HG02610 (cell line): ENCODE measurements at regions not wholly inside any gene's neighbourhood (a gene's known extent, or its start where the extent isn't known, plus 50 kb on each side); places are given as distances from the start of the nearest gene placed in this dataset.

Source experiments
- ATAC-seq: cut with Tn5 transposase; IDR thresholded peaks from one replicate; pipeline ENCODE4 v1.9.1; 2021; ENCODE audit warnings: mild to moderate bottlenecking, moderate library complexity; ENCODE audit not compliant: unreplicated experiment

- ATAC-seq = no peak
Measured at GRCh38 chr2:211055438-211055837, 499.0 kb downstream of the CPS1 start.

GRCh38 chr2:211061612-211062296, 505.4 kb downstream of the CPS1 start:
- no peak for ATAC-seq

DNA sequence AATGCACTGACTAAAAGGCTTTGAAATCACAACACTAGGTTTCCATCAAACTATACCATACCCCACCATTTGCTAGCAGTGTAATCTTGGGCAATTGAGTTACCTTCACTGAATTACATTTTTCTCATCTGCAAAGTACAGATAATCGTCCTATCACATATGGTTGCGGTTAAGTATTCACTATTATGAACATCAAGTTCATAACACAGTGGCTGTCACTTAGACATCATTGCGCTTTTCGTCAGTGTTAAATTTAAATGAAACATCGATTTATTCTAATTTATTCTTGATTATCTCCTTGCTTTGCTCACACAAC, 505.9 kb downstream of the CPS1 start:
- no peak for ATAC-seq

DNA sequence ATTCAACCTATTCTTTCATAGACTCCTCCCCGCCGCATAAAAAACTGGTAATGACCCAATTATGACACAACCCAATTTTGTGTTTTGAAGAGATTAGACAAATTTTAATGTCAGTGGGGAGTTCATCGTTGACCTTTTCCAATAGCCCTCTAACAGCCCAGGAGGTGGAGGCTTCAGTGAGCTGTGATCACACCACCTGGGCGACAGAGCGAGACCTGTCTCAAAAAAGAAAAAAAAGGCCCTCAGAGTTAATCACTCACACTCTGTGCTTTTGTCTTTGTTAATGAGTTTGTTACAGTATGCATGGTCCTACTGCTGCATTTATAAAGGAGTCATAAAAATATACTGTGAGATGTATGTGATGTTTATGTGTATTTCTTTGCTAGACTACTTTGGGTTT, 510.6 kb downstream of the CPS1 start:
- ATAC-seq = no peak

GRCh38 chr2:211068108-211068780, 511.8 kb downstream of the CPS1 start:
- ATAC-seq = no peak

DNA sequence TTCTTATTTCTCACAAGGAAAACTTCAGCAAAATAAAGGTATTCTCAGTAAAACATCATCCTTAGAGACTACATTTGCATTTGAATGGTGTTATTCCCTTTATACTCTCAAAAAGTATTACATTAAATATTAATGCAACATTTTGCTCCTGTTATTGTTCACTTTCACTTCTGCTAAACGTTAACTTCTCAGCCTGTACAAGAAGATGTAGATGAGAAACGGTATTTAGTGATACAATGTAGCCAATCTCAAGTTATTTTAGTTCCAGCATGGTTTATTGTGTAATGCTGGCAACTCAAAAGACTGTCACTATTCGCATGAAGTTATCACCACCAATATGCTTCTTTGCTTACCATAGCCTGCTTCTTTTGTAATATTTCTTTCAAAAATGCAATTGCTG, 514.1 kb downstream of the CPS1 start:
- ATAC-seq = no peak

DNA sequence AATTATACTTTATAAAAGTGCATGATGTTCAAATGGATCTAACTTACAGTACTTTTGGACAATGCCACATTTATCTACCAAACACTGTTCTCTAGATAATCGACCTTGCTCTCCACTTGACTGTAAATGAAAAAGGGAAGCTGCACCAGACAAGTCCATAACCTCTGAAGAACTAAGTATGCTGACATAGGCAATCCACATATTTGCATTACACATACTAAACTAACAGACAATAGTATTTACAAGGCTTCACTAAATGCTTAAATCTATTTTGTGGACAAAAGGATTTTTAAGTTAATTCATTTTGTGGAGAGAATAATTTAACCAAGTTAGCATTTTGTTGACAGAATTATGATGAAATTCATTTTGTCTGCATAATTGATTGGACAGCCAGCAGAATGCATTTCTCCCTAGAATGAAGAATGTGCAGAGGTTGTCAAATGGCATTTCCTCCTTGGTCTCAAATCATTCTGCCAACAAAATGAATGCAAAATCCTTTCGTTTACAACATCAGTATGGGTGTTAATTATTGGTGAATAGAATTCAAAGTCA, 520.9 kb downstream of the CPS1 start:
- ATAC-seq = no peak

DNA sequence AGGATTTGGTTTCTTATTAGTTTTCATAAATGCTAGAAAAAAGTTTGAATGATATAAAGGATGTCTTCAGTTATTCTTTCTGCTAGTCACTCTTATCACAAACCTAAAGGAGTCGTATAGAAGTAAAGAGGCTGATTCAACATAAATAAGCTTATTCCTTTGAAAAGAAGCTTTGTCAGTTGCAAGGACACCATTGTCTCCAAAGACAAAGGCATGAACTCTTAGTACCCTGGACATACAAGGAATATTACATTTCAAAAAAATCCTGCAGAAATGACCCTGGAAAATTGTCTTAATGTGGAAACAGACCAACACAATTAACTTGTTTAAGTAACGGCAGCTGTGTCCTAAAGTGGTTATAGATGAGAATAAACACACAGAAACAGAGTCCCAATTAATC, 528.0 kb downstream of the CPS1 start:
- no peak for ATAC-seq

- peak; percentile 37 for ATAC-seq
Measured at GRCh38 chr2:211085056-211085680, 528.8 kb downstream of the CPS1 start.

GRCh38 chr2:211086049-211086448, 529.6 kb downstream of the CPS1 start:
- ATAC-seq = no peak

- no peak for ATAC-seq
Measured at GRCh38 chr2:211089127-211089526, 532.7 kb downstream of the CPS1 start.

DNA sequence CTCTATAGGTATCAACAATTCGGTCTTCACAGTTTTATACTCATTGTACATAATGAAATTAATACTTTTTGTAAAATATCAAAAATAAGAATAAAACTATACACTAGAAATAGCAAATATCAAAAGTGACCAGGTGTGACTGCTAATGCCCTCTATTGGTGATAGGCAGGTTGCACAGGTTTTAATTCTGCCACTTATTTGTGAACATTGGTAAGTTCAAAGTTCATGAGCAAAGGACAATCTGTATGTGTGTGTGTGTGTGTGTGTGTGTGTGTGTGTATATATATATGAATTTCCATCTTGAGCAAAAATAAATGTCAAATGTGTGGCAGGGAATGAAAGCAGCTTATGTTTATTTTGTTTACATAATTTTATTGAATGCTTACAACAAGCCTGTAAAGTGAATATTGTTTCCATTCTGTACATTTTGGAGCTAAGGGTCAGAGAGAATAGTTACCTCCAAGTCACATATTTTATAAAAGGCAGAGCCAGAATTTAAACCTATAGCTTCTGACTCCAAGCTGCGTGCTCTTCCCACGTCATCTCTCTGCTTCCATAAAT, 537.4 kb downstream of the CPS1 start:
- no peak for ATAC-seq

GRCh38 chr2:211103989-211104388, 547.6 kb downstream of the CPS1 start:
- ATAC-seq = no peak

DNA sequence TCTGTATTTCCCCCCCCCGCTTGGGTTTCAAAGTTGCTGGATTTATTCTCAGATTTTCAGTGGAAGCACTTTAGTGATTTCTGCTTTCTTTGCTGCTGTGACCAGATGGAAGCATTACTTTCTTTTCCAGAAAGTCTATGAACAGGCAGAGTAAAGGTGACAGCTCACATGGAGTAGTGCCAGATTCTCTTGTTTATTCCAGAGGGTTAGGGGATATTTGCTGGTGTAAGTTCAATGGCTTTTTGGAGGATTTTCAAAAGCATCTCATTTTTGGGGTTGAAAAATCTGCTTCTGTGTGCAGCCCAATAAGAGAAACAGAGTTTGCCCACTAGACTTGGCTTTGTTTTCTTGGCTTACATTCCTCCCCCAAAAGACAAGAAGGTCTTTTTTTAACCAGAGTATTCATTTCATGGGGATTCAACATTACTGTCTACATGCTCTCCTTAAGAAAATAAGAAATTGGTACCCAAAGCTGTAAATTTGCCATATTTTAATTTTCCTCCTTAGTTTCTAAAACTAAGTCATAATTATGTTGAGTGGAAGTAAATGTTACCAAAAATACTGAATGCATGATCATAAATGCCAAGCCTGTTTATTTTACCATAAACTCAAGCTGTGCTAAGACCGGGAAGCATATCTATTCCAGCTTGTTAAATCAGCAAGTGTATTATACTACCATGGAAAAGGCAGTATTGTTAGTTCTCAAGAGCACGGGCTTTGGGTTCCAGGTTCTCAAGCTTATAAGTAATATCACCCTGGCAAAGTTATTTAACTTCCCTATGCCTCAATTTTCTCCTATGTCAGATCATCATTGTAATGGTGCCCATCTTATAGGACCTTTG, 557.2 kb downstream of the CPS1 start:
- no peak for ATAC-seq

DNA sequence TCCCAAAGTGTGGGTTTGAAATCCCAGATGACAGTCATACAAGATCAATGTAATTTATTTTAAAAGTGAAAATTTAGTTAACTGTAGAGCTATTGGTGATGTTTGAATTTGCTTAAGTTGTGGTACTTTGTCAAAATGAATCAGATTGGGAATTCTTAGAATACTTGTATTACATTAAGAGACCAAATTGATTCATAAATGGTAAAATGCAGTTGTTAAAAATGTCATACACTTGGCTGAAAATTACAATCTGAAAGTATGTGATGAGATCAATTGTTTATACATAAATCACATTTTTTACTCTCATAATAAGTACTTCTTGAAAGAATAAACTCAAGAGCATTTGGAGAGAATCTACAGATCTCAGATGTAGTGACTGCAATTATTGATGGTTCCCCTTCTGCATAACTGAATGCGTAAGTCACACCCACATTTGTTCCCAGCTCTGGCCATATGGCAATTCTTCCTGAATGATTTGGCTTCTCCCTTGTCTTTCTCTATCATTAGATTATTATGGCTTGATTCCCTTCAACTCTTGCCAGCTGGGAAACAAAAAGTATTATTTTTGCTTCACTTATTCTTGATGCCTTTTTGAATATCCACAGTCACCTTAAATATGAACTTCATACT, 558.5 kb downstream of the CPS1 start:
- no peak for ATAC-seq

GRCh38 chr2:211117026-211117425, 560.6 kb downstream of the CPS1 start:
- no peak for ATAC-seq

DNA sequence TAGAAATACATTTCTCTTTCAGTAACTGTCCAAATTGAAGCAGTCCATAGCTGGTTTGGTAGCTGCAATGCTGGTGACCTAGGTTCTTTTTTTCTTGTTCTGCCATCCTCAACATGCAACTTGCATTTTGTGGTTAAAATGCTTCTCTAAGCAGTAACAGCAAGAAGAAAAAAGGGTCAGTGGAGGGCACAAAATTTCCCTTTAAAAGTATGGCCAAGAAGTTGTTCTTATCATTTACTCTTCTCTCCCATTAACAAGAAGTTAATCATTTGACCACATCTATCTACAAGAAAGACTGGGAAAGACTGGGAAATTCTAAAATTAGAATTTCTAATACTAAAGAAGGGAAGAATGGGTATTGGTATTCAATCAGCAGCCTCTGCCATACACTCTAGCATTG, 569.9 kb downstream of the CPS1 start:
- ATAC-seq = no peak

DNA sequence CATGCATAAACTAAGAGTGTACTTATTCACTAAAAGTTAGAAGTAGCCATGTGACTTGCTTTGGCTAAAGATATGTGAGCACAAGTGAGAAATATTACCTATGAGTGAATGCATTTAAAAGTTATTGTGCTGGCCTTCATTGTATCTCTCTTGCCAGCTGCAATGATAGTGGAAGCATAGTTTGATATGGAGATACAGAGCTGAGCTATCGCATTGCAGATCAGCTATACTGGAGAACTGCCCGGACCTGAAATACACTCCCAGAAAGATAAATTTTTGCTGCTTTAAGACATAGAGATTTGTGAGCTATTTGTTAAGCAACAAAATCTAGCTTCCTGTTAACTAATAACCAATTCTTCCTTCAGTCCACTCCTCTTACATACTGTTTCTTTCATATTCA, 571.1 kb downstream of the CPS1 start:
- ATAC-seq = no peak

GRCh38 chr2:211128287-211128686, 571.9 kb downstream of the CPS1 start:
- ATAC-seq = no peak

GRCh38 chr2:211129798-211130197, 573.4 kb downstream of the CPS1 start:
- no peak for ATAC-seq

DNA sequence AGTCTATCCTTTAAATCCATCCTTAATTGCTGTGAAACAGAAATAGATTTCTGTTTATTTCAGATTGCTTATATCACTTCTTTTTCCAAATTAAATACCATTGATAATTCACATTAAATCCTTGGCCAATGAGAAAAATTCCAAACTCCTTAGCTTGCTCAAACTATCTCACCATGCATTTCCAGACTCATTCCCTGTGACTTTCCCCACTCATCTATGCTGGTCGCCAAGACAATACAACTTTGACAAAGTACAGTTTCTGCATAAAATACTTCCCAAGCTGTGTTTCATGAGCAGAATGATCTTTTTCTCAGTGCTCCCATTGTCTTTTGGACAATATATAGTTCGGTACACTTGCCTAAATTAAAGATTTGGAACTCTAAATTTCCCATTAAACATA, 575.6 kb downstream of the CPS1 start:
- ATAC-seq = no peak
